CD8-positive, alpha-beta memory T cell (primary cell): ENCODE measurements at regions not wholly inside any gene's neighbourhood (a gene's known extent, or its start where the extent isn't known, plus 50 kb on each side); places are given as distances from the start of the nearest gene placed in this dataset.
A peak's percentile ranks its signal among the peaks of the same experiment; 100 is the strongest.

Experiments used
- CTCF ChIA-PET: fragments of 350-600 bp; sonication (Branson Sonifier 250); formaldehyde crosslinking; loops from one replicate; lab custom pipeline; 2021; ENCODE audit warnings: antibody characterized with exemption; lab: Charles Lee
- POLR2A ChIA-PET: fragments of 350-600 bp; sonication (Branson Sonifier 250); formaldehyde crosslinking; loops from one replicate; lab custom pipeline; 2021; ENCODE audit warnings: antibody characterized with exemption; lab: Charles Lee
- DNase-seq, 5 donors: peaks; one replicate each; pipeline versions ENCODE4 v3.0.0 to v3.0.0-alpha.2; 2020 to 2022; ENCODE audit warnings: mixed read lengths in 1 of 5
- H3K27ac ChIP-seq: one replicate; pipeline ENCODE4 v1.7.0; 2013; ENCODE audit warnings: low read depth, mild to moderate bottlenecking, low read length, moderate library complexity
- H3K27me3 ChIP-seq: 2 replicates; pipeline ENCODE4 v1.7.0; 2013; ENCODE audit warnings: low read length, mild to moderate bottlenecking; ENCODE audit not compliant: insufficient read depth, poor library complexity, severe bottlenecking
- H3K36me3 ChIP-seq: 2 replicates; pipeline ENCODE4 v1.7.0; 2013; ENCODE audit warnings: mild to moderate bottlenecking, low read length, moderate library complexity; ENCODE audit not compliant: insufficient read depth
- H3K4me1 ChIP-seq: 2 replicates; pipeline ENCODE4 v1.7.0; 2013; ENCODE audit warnings: mild to moderate bottlenecking, low read length, moderate library complexity; ENCODE audit not compliant: insufficient read depth
- H3K4me3 ChIP-seq: 2 replicates; pipeline ENCODE4 v1.7.0; 2013; ENCODE audit warnings: mild to moderate bottlenecking, low read length
- H3K9me3 ChIP-seq: 2 replicates; pipeline ENCODE4 v1.7.0; 2013; ENCODE audit warnings: mild to moderate bottlenecking, low read length
- H3K27ac Mint-ChIP-seq, 8 donors: one replicate each; pipeline ENCODE4 v1.8.0; 2020 to 2021; ENCODE audit warnings: mixed read lengths in 8 of 8, mild to moderate bottlenecking in 6 of 8, inconsistent platforms in 3 of 8, moderate library complexity in 3 of 8
- H3K27me3 Mint-ChIP-seq, 2 donors: one replicate each; pipeline ENCODE4 v1.8.0; 2020 to 2021; ENCODE audit warnings: mixed read lengths in 2 of 2, mild to moderate bottlenecking in 1 of 2, moderate library complexity in 1 of 2
- H3K36me3 Mint-ChIP-seq, 3 donors: one replicate each; pipeline ENCODE4 v1.8.0; 2020 to 2021; ENCODE audit warnings: mixed read lengths in 3 of 3, inconsistent platforms in 1 of 3, mild to moderate bottlenecking in 1 of 3
- H3K4me1 Mint-ChIP-seq, 3 donors: one replicate each; pipeline ENCODE4 v1.8.0; 2020 to 2021; ENCODE audit warnings: mixed read lengths in 3 of 3, inconsistent platforms in 1 of 3, mild to moderate bottlenecking in 1 of 3
- H3K4me3 Mint-ChIP-seq, 7 donors: one replicate each; pipeline ENCODE4 v1.8.0; 2020 to 2021; ENCODE audit warnings: mixed read lengths in 7 of 7, mild to moderate bottlenecking in 6 of 7, moderate library complexity in 4 of 7, inconsistent platforms in 2 of 7
- H3K9me3 Mint-ChIP-seq, 5 donors: one replicate each; pipeline ENCODE4 v1.8.0; 2020 to 2022; ENCODE audit warnings: mixed read lengths in 5 of 5, mild to moderate bottlenecking in 3 of 5, moderate library complexity in 2 of 5, inconsistent platforms in 1 of 5

- POLR2A ChIA-PET: no interaction called here
- H3K36me3 ChIP-seq: no peaks in the 10 kb centered on the region
- Mint-ChIP-seq H3K27me3 (no peaks in the 10 kb centered on the region), H3K4me1 (no peaks in the 10 kb centered on the region), H3K9me3 (peaks cover 6 to 32% (median 14%) of the 10 kb centered on the region in 5 donors), H3K4me3 (no peak overlapping the region), H3K27ac (no peak overlapping the region), H3K36me3 (no peaks in the 10 kb centered on the region)
- no peak overlapping the region for H3K4me3 ChIP-seq
- CTCF ChIA-PET: no interaction called here
- H3K27me3 ChIP-seq: no peaks in the 10 kb centered on the region
- H3K4me1 ChIP-seq: no peaks in the 10 kb centered on the region
- DNase-seq: no peak
- no peaks in the 10 kb centered on the region for H3K9me3 ChIP-seq
- no peak overlapping the region for H3K27ac ChIP-seq
Measured at GRCh38 chr4:31947101-31947500, 1226.9 kb downstream of the PCDH7 start.

GRCh38 chr4:31949045-31949444, 1228.9 kb downstream of the PCDH7 start:
- H3K27me3 Mint-ChIP-seq: no peaks in the 10 kb centered on the region
- H3K27ac ChIP-seq: no peak overlapping the region
- no peak overlapping the region for H3K4me3 Mint-ChIP-seq
- H3K4me1 ChIP-seq: no peaks in the 10 kb centered on the region
- H3K27me3 ChIP-seq: no peaks in the 10 kb centered on the region
- no peak for DNase-seq
- no peaks in the 10 kb centered on the region for H3K4me1 Mint-ChIP-seq
- H3K9me3 ChIP-seq: no peaks in the 10 kb centered on the region
- H3K36me3 ChIP-seq: no peaks in the 10 kb centered on the region
- ChIA-PET POLR2A (no interaction called here), CTCF (no interaction called here)
- H3K4me3 ChIP-seq: no peak overlapping the region
- peaks cover 6 to 35% (median 14%) of the 10 kb centered on the region in 5 donors for H3K9me3 Mint-ChIP-seq
- H3K27ac Mint-ChIP-seq: peak overlapping the region in 1 of 8 donors; percentile 9
- H3K36me3 Mint-ChIP-seq: no peaks in the 10 kb centered on the region

DNA sequence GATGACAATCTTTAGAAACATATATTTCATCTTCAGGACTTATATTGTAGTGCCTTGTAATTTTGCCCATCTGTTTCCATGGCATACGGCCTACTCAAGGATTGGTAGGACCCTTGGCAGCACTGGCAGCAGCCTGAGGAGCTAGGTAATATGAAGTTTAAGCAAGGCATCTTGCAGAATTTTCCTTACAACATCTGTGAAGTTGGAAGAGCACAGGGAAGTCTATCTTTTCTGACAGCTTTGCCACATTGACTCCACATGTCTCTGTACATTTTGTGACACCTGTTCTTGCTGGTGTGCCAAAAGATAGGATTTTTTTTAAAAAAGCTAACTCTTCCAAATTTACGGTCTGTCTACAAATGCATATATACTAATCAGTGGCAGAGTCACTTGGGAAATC, 1235.2 kb downstream of the PCDH7 start:
- Mint-ChIP-seq H3K27ac (no peak overlapping the region), H3K4me3 (no peak overlapping the region), H3K9me3 (peaks cover 2 to 28% (median 9%) of the 10 kb centered on the region in 5 donors), H3K4me1 (no peaks in the 10 kb centered on the region), H3K36me3 (no peaks in the 10 kb centered on the region), H3K27me3 (no peaks in the 10 kb centered on the region)
- Histone ChIP-seq H3K36me3 (no peaks in the 10 kb centered on the region), H3K27me3 (no peaks in the 10 kb centered on the region), H3K4me3 (no peak overlapping the region), H3K9me3 (no peaks in the 10 kb centered on the region), H3K27ac (no peak overlapping the region), H3K4me1 (no peaks in the 10 kb centered on the region)
- DNase-seq: no peak
- ChIA-PET CTCF (no interaction called here), POLR2A (no interaction called here)

- Histone ChIP-seq H3K27me3 (no peaks in the 10 kb centered on the region), H3K4me1 (no peaks in the 10 kb centered on the region), H3K9me3 (no peaks in the 10 kb centered on the region), H3K36me3 (no peaks in the 10 kb centered on the region), H3K4me3 (no peak overlapping the region), H3K27ac (no peak overlapping the region)
- Mint-ChIP-seq H3K4me3 (no peak overlapping the region), H3K9me3 (peaks cover 2 to 21% (median 11%) of the 10 kb centered on the region in 5 donors), H3K27ac (no peak overlapping the region), H3K4me1 (no peaks in the 10 kb centered on the region), H3K27me3 (no peaks in the 10 kb centered on the region), H3K36me3 (no peaks in the 10 kb centered on the region)
- CTCF ChIA-PET: no interaction called here
- no peak for DNase-seq
- POLR2A ChIA-PET: no interaction called here
Measured at GRCh38 chr4:31959972-31960371, 1239.8 kb downstream of the PCDH7 start.

- H3K27me3 ChIP-seq: no peaks in the 10 kb centered on the region
- Mint-ChIP-seq H3K36me3 (no peaks in the 10 kb centered on the region), H3K27me3 (no peaks in the 10 kb centered on the region), H3K4me3 (no peak overlapping the region), H3K27ac (no peak overlapping the region), H3K9me3 (peaks cover 4 to 23% (median 17%) of the 10 kb centered on the region in 5 donors), H3K4me1 (no peaks in the 10 kb centered on the region)
- H3K36me3 ChIP-seq: no peaks in the 10 kb centered on the region
- H3K4me1 ChIP-seq: no peaks in the 10 kb centered on the region
- POLR2A ChIA-PET: no interaction called here
- DNase-seq: no peak
- CTCF ChIA-PET: no interaction called here
- H3K27ac ChIP-seq: no peak overlapping the region
- no peaks in the 10 kb centered on the region for H3K9me3 ChIP-seq
- no peak overlapping the region for H3K4me3 ChIP-seq
Measured at GRCh38 chr4:31964685-31965084, 1244.5 kb downstream of the PCDH7 start.

GRCh38 chr4:31968842-31969241, 1248.7 kb downstream of the PCDH7 start:
- CTCF ChIA-PET: no interaction called here
- POLR2A ChIA-PET: no interaction called here
- peaks cover 5 to 24% (median 9%) of the 10 kb centered on the region in 5 donors for H3K9me3 Mint-ChIP-seq

DNA sequence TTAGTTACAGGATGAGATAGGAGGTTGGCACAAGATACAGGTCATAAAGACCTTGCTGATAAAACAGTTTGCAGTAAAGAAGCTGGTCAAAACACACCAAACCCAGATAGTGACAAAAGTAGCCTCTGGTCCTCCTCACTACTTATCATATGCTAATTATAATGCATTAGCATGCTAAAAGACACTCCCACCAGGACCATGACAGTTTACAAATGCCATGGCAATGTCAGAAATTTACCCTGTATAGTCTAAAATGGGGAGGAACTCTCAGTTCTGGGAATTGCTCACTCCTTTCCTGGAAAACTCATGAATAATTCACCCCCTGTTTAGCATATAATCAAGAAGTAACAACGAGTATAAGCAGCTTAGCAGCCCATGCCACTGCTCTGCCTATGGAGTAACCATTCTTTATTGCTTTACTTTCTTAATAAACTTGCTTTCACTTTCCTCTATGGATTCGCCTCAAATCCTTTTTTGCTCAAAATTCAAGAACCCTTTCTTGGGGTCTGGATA, 1254.4 kb downstream of the PCDH7 start:
- no peak overlapping the region for H3K27ac Mint-ChIP-seq
- CTCF ChIA-PET: no interaction called here

More at GRCh38 chr4:31968842-31969241, 1248.7 kb downstream of the PCDH7 start:
- H3K4me3 ChIP-seq: no peak overlapping the region
- H3K4me1 Mint-ChIP-seq: no peaks in the 10 kb centered on the region
- H3K4me3 Mint-ChIP-seq: no peak overlapping the region
- H3K36me3 Mint-ChIP-seq: no peaks in the 10 kb centered on the region
- no peak overlapping the region for H3K27ac ChIP-seq
- no peaks in the 10 kb centered on the region for H3K4me1 ChIP-seq
- H3K36me3 ChIP-seq: no peaks in the 10 kb centered on the region
- no peaks in the 10 kb centered on the region for H3K27me3 Mint-ChIP-seq
- no peaks in the 10 kb centered on the region for H3K9me3 ChIP-seq
- no peaks in the 10 kb centered on the region for H3K27me3 ChIP-seq
- H3K27ac Mint-ChIP-seq: no peak overlapping the region
- DNase-seq: no peak

DNA sequence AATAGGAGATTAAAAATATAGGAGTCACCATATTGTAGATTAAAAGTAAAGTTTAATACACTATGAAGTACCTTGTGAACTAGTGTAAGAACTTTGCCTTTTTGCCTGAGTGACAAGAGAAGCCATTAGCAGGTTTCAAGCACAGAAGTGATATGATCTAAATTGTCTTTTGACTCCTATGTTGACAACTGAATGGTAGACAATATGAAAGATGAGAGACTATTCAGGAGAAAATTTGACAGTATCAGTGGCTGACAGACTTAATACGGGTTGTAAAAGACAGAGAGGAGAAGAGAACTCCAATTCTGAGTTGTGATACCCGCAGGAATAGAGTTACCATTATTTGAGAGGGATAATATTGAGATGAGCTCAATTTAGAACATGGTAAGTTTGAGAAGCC, 1259.8 kb downstream of the PCDH7 start:
- Mint-ChIP-seq H3K36me3 (no peaks in the 10 kb centered on the region), H3K4me1 (no peaks in the 10 kb centered on the region), H3K4me3 (no peak overlapping the region), H3K27me3 (no peaks in the 10 kb centered on the region), H3K27ac (no peak overlapping the region), H3K9me3 (peaks cover 0 to 17% (median 2%) of the 10 kb centered on the region in 5 donors)
- CTCF ChIA-PET: no interaction called here
- no peak for DNase-seq
- Histone ChIP-seq H3K9me3 (no peaks in the 10 kb centered on the region), H3K4me3 (no peak overlapping the region), H3K4me1 (no peaks in the 10 kb centered on the region), H3K27ac (no peak overlapping the region), H3K36me3 (no peaks in the 10 kb centered on the region), H3K27me3 (no peaks in the 10 kb centered on the region)
- POLR2A ChIA-PET: no interaction called here

More for the DNA sequence above, 1254.4 kb downstream of the PCDH7 start:
- POLR2A ChIA-PET: no interaction called here
- Mint-ChIP-seq H3K36me3 (no peaks in the 10 kb centered on the region), H3K4me3 (no peak overlapping the region), H3K27me3 (no peaks in the 10 kb centered on the region), H3K4me1 (no peaks in the 10 kb centered on the region), H3K9me3 (peaks cover 2 to 23% (median 4%) of the 10 kb centered on the region in 5 donors)
- no peaks in the 10 kb centered on the region for H3K9me3 ChIP-seq
- H3K4me3 ChIP-seq: no peak overlapping the region
- no peak overlapping the region for H3K27ac ChIP-seq
- no peaks in the 10 kb centered on the region for H3K36me3 ChIP-seq
- DNase-seq: no peak
- no peaks in the 10 kb centered on the region for H3K4me1 ChIP-seq
- no peaks in the 10 kb centered on the region for H3K27me3 ChIP-seq
